ENCODE measurements at regions not wholly inside any gene's neighbourhood (a gene's known extent, or its start where the extent isn't known, plus 50 kb on each side); places are given as distances from the start of the nearest gene placed in this dataset.
"Not testable (repeated sequence)": the region's sequence is repeated elsewhere in the genome, so short reads cannot be mapped to it uniquely, and the experiment has no call there.

DNA sequence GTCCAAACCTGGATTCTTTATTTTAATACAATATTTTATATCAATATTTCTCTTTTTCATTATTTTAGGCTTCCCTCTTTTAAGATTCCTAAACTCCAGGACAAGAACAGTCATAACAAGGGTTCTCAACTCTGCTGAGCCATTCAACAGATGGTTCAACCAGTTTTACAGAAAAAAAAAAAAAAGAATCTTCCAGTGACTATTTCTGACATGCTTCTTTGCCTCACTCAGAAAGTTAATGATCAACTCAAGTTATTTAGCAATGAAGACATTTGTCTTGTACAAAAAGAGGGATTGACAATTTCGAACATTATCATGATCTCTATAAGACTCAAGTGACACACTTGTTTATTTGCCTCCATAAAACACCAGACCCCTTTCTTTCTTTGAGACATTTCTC lies 282.6 kb upstream of the GRID2 start:
- H3K36me3 ChIP-seq (ENCODE audit: control insufficient read depth, insufficient read depth, low read length), result no peaks in the 10 kb centered on the region
- H3K9me3 ChIP-seq (ENCODE audit: control insufficient read depth, insufficient read depth, low read depth, low read length), result no peaks in the 10 kb centered on the region
- no peak overlapping the region for H2AFZ ChIP-seq (ENCODE audit: low read length)
- H3K4me1 ChIP-seq (ENCODE audit: control insufficient read depth, extremely low read depth, insufficient read depth, low read length), result no peaks in the 10 kb centered on the region
- no peaks in the 10 kb centered on the region for H3K79me2 ChIP-seq (ENCODE audit: control insufficient read depth, insufficient read depth, low read length)
- no peak overlapping the region for H3K4me2 ChIP-seq (ENCODE audit: extremely low read depth, insufficient read depth, low read length)
- DNase-seq (ENCODE audit: low read depth in 2 of 2), result no peak
- H3K27me3 ChIP-seq (ENCODE audit: control insufficient read depth, insufficient read depth, low read length), result no peaks in the 10 kb centered on the region
- no peaks in the 10 kb centered on the region for H4K20me1 ChIP-seq (ENCODE audit: control insufficient read depth, extremely low read depth, insufficient read depth, low read length)
- H3K27ac ChIP-seq (ENCODE audit: insufficient read depth, low read length), result no peak overlapping the region
- TF ChIP-seq, protein P1, sequence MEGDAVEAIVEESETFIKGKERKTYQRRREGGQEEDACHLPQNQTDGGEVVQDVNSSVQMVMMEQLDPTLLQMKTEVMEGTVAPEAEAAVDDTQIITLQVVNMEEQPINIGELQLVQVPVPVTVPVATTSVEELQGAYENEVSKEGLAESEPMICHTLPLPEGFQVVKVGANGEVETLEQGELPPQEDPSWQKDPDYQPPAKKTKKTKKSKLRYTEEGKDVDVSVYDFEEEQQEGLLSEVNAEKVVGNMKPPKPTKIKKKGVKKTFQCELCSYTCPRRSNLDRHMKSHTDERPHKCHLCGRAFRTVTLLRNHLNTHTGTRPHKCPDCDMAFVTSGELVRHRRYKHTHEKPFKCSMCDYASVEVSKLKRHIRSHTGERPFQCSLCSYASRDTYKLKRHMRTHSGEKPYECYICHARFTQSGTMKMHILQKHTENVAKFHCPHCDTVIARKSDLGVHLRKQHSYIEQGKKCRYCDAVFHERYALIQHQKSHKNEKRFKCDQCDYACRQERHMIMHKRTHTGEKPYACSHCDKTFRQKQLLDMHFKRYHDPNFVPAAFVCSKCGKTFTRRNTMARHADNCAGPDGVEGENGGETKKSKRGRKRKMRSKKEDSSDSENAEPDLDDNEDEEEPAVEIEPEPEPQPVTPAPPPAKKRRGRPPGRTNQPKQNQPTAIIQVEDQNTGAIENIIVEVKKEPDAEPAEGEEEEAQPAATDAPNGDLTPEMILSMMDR (conservative IDR thresholded peaks at IDR 0.05 in 1 of 2, IDR thresholded peaks at IDR 0.05 in 1 of 2; ENCODE audit: low read depth in 1 of 2, low read length in 2 of 2), result no peak
- no peak for TF ChIP-seq EZH2 (IDR thresholded peaks at IDR 0.05; ENCODE audit: low read length, missing control alignments)
- H3K9ac ChIP-seq (ENCODE audit: insufficient read depth, low read length), result no peak overlapping the region
- H3K4me3 ChIP-seq (replicated peaks in 1 of 4; ENCODE audit: control extremely low read depth in 1 of 4, insufficient read depth in 1 of 4, low read depth in 3 of 4, low read length in 4 of 4), result no peak overlapping the region

DNA sequence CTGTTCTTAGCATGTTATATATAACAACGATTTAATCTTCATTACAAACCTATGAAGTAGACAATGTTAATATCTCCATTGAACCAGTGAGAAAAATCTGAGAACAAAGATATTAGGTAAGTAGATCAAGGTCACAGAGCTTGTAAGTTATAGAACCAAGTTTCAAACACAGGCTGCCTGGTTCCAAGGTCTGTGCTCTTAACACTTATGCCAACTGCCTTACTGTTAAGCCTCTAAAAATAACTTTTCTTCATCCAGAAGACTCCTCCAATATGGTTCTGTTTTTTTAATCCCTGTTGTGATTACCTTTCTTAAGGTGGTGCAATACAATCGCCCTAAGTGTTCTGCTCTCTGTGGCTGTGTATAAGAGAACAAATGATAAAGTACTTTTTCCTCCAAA lies 282.0 kb upstream of the GRID2 start:
- Histone ChIP-seq H3K4me3 (replicated peaks in 1 of 4; ENCODE audit: control extremely low read depth in 1 of 4, insufficient read depth in 1 of 4, low read depth in 3 of 4, low read length in 4 of 4) (no peak overlapping the region), H4K20me1 (ENCODE audit: control insufficient read depth, extremely low read depth, insufficient read depth, low read length) (no peaks in the 10 kb centered on the region), H2AFZ (ENCODE audit: low read length) (no peak overlapping the region), H3K27ac (ENCODE audit: insufficient read depth, low read length) (no peak overlapping the region), H3K9me3 (ENCODE audit: control insufficient read depth, insufficient read depth, low read depth, low read length) (no peaks in the 10 kb centered on the region), H3K79me2 (ENCODE audit: control insufficient read depth, insufficient read depth, low read length) (no peaks in the 10 kb centered on the region), H3K27me3 (ENCODE audit: control insufficient read depth, insufficient read depth, low read length) (no peaks in the 10 kb centered on the region), H3K9ac (ENCODE audit: insufficient read depth, low read length) (no peak overlapping the region), H3K4me2 (ENCODE audit: extremely low read depth, insufficient read depth, low read length) (no peak overlapping the region), H3K4me1 (ENCODE audit: control insufficient read depth, extremely low read depth, insufficient read depth, low read length) (no peaks in the 10 kb centered on the region), H3K36me3 (ENCODE audit: control insufficient read depth, insufficient read depth, low read length) (no peaks in the 10 kb centered on the region)
- TF ChIP-seq, protein P1 (conservative IDR thresholded peaks at IDR 0.05 in 1 of 2, IDR thresholded peaks at IDR 0.05 in 1 of 2; ENCODE audit: low read depth in 1 of 2, low read length in 2 of 2), result no peak
- no peak for TF ChIP-seq EZH2 (IDR thresholded peaks at IDR 0.05; ENCODE audit: low read length, missing control alignments)
- DNase-seq (ENCODE audit: low read depth in 2 of 2), result no peak

DNA sequence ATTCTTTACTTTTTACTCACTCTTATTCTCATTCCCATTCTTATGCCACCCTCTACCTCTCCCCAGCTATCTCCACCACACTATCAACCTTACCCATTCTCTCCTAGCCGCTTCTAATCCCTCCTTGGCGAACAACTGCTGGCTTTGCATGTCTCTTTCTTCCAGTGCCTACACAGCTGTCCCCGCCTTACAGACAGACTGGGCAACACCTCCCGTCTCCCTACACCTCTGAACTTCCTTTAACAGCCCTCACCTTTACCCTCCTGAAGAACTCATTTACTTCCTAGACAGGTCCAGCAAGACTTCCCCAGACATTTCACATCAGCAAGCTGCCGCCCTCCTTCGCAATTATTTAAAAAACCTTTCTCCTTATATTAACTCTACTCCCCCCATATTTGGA lies 274.9 kb upstream of the GRID2 start:
- not testable (repeated sequence) for H3K9ac ChIP-seq (ENCODE audit: insufficient read depth, low read length); H3K27ac ChIP-seq (ENCODE audit: insufficient read depth, low read length); H2AFZ ChIP-seq (ENCODE audit: low read length); H3K79me2 ChIP-seq (ENCODE audit: control insufficient read depth, insufficient read depth, low read length); H3K9me3 ChIP-seq (ENCODE audit: control insufficient read depth, insufficient read depth, low read depth, low read length); DNase-seq (ENCODE audit: low read depth in 2 of 2); H4K20me1 ChIP-seq (ENCODE audit: control insufficient read depth, extremely low read depth, insufficient read depth, low read length); H3K36me3 ChIP-seq (ENCODE audit: control insufficient read depth, insufficient read depth, low read length); H3K4me3 ChIP-seq (replicated peaks in 1 of 4; ENCODE audit: control extremely low read depth in 1 of 4, insufficient read depth in 1 of 4, low read depth in 3 of 4, low read length in 4 of 4); H3K27me3 ChIP-seq (ENCODE audit: control insufficient read depth, insufficient read depth, low read length); H3K4me1 ChIP-seq (ENCODE audit: control insufficient read depth, extremely low read depth, insufficient read depth, low read length); H3K4me2 ChIP-seq (ENCODE audit: extremely low read depth, insufficient read depth, low read length)

DNA sequence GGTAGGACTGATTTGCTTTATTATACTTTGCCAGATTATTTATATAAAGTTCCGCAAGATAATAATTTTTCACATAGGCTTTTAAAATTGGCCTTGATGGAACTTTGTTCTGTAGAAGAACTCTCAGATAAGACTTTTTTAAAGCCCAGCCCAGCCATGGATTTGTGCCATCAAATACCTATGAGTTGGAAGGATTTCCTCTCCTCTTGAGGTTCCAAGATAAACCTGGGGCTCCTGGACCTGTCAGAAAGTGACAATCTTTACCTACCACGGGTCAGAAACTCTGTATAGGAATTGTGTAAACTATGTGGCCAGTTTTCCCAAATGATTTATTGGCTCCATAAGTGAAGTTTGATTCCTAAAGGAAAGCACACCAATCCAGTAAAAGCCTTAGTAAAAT lies 271.9 kb upstream of the GRID2 start:
- H3K9ac ChIP-seq (ENCODE audit: insufficient read depth, low read length), result no peak overlapping the region
- H3K36me3 ChIP-seq (ENCODE audit: control insufficient read depth, insufficient read depth, low read length), result no peaks in the 10 kb centered on the region
- no peaks in the 10 kb centered on the region for H3K9me3 ChIP-seq (ENCODE audit: control insufficient read depth, insufficient read depth, low read depth, low read length)
- H3K4me3 ChIP-seq (replicated peaks in 1 of 4; ENCODE audit: control extremely low read depth in 1 of 4, insufficient read depth in 1 of 4, low read depth in 3 of 4, low read length in 4 of 4), result no peak overlapping the region
- no peak overlapping the region for H2AFZ ChIP-seq (ENCODE audit: low read length)
- H3K4me1 ChIP-seq (ENCODE audit: control insufficient read depth, extremely low read depth, insufficient read depth, low read length), result no peaks in the 10 kb centered on the region
- H3K4me2 ChIP-seq (ENCODE audit: extremely low read depth, insufficient read depth, low read length), result no peak overlapping the region
- H3K79me2 ChIP-seq (ENCODE audit: control insufficient read depth, insufficient read depth, low read length), result no peaks in the 10 kb centered on the region
- DNase-seq (ENCODE audit: low read depth in 2 of 2), result no peak
- no peak for TF ChIP-seq EZH2 (IDR thresholded peaks at IDR 0.05; ENCODE audit: low read length, missing control alignments)
- TF ChIP-seq, protein P1 (conservative IDR thresholded peaks at IDR 0.05 in 1 of 2, IDR thresholded peaks at IDR 0.05 in 1 of 2; ENCODE audit: low read depth in 1 of 2, low read length in 2 of 2), result no peak
- H4K20me1 ChIP-seq (ENCODE audit: control insufficient read depth, extremely low read depth, insufficient read depth, low read length), result no peaks in the 10 kb centered on the region
- no peaks in the 10 kb centered on the region for H3K27me3 ChIP-seq (ENCODE audit: control insufficient read depth, insufficient read depth, low read length)
- H3K27ac ChIP-seq (ENCODE audit: insufficient read depth, low read length), result no peak overlapping the region
